ENCODE measurements at regions not wholly inside any gene's neighbourhood (a gene's known extent, or its start where the extent isn't known, plus 50 kb on each side); places are given as distances from the start of the nearest gene placed in this dataset.

DNA sequence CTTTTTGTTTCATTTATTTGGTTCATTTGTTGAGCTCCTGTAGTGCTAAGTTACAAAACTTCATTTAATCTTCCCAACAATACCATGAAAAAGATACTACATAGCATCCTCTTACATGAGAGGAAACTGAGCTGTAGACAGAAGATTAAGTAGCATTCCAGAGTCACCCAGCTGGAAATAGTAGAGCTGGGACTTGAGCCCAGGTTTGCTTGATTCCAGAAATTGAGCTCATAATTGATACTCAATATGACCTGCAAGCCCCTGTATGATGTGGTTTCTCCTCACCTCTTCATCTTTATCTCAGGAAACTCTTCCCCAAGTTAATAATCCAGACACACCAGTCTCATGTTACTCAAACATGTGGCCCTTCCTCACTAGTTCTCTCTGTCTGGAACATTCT is 87.0 kb upstream of the DAAM1 start:
- Histone ChIP-seq H3K4me1 (replicated peaks in 1 of 2) (no peaks in the 10 kb centered on the region), H3K27me3 (peaks cover 2% of the 10 kb centered on the region), H3K36me3 (replicated peaks in 1 of 2) (no peaks in the 10 kb centered on the region), H3K9me3 (replicated peaks in 1 of 3) (no peaks in the 10 kb centered on the region), H3K27ac (no peak overlapping the region), H3K4me3 (no peak overlapping the region)
- no peak for TF ChIP-seq POLR2A (IDR thresholded peaks at IDR 0.05)
- TF ChIP-seq, protein P1, sequence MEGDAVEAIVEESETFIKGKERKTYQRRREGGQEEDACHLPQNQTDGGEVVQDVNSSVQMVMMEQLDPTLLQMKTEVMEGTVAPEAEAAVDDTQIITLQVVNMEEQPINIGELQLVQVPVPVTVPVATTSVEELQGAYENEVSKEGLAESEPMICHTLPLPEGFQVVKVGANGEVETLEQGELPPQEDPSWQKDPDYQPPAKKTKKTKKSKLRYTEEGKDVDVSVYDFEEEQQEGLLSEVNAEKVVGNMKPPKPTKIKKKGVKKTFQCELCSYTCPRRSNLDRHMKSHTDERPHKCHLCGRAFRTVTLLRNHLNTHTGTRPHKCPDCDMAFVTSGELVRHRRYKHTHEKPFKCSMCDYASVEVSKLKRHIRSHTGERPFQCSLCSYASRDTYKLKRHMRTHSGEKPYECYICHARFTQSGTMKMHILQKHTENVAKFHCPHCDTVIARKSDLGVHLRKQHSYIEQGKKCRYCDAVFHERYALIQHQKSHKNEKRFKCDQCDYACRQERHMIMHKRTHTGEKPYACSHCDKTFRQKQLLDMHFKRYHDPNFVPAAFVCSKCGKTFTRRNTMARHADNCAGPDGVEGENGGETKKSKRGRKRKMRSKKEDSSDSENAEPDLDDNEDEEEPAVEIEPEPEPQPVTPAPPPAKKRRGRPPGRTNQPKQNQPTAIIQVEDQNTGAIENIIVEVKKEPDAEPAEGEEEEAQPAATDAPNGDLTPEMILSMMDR (IDR thresholded peaks at IDR 0.05) = no peak
- no peak for DNase-seq
- intact Hi-C loops (cut with DNase I) = no loop called here

DNA sequence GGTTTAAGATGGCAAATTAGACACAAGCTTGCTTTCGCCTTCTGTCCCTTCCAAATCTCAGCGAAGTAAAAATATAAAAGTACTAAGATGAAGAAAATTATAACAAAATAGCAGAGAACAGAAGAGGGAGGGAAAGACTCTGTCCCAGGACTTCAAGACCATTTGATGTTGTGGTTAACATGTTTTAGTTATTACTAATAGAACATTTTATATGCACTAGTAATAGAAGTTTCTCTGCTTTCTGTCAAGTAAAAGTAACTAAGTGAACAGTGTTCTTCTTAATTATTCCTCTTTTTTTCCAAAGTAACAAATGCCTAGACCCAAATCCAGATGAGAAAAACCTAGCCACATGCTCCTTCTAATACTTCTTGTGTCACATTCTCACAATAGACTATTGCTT is 85.1 kb upstream of the DAAM1 start:
- no peaks in the 10 kb centered on the region for H3K36me3 ChIP-seq (replicated peaks in 1 of 2)
- no peak for TF ChIP-seq POLR2A (IDR thresholded peaks at IDR 0.05)
- H3K4me1 ChIP-seq (replicated peaks in 1 of 2) = no peaks in the 10 kb centered on the region
- H3K9me3 ChIP-seq (replicated peaks in 1 of 3) = no peaks in the 10 kb centered on the region
- no peak for DNase-seq
- no peak overlapping the region for H3K27ac ChIP-seq
- WGBS, 4 donors = 90 to 97% (median 92%) methylated on average over 2 of the region's 2 CpGs
- no peak overlapping the region for H3K4me3 ChIP-seq
- intact Hi-C loops (cut with DNase I) = no loop called here
- H3K27me3 ChIP-seq = peaks cover 3% of the 10 kb centered on the region

DNA sequence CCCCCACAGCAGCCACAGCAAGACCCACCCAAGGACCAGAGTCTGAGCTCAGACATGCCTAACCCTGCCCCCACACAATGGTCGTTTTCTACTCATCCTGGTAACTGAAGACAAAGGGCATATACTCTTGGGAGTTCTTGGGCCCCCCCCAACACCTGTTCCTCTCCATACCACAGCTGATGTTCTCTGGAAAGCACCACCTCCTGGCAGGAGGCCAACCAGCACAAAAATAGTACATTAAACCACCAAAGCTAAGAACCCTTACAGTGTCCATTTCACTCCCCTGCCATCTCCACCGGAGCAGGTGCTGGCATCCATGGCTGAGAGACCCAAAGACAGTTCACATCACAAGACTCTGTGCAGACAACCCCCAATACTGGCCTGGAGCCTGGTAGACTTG is 80.6 kb upstream of the DAAM1 start:
- intact Hi-C loops (cut with DNase I) = no loop called here
- Histone ChIP-seq H3K36me3 (replicated peaks in 1 of 2) (no peaks in the 10 kb centered on the region), H3K4me1 (replicated peaks in 1 of 2) (no peaks in the 10 kb centered on the region), H3K9me3 (replicated peaks in 1 of 3) (no peaks in the 10 kb centered on the region), H3K27ac (no peak overlapping the region), H3K27me3 (peaks cover 3% of the 10 kb centered on the region), H3K4me3 (no peak overlapping the region)
- TF ChIP-seq POLR2A (IDR thresholded peaks at IDR 0.05) = no peak
- TF ChIP-seq, protein P1 (IDR thresholded peaks at IDR 0.05) = no peak
- 41 to 78% (median 62%) methylated on average over 2 of the region's 2 CpGs for WGBS, 4 donors
- DNase-seq = no peak

DNA sequence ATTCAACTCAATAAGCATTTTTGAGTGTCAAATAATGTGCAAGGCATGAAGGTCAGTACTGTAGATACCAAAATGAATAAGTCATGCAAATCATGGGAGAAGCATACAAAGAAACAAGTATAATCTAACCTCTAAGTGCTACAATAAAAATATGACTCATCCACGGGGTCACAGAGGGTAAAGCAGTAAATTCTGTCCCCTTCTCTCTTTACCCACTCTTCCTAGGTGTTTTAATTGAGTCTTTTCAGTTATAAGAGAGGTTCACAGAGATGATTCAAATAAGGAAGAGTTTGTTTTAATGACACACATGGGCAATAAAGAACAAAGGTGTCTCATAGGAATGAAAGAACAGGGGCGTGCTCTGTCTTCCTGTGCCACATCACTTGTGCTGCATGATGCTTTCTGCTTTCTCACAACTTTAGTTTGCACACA is 71.5 kb upstream of the DAAM1 start:
- no peaks in the 10 kb centered on the region for H3K4me1 ChIP-seq (replicated peaks in 1 of 2)
- intact Hi-C loops (cut with DNase I) = no loop called here
- no peaks in the 10 kb centered on the region for H3K9me3 ChIP-seq (replicated peaks in 1 of 3)
- 66 to 79% (median 77%) methylated on average over 2 of the region's 2 CpGs for WGBS, 4 donors
- no peaks in the 10 kb centered on the region for H3K36me3 ChIP-seq (replicated peaks in 1 of 2)
- DNase-seq = no peak
- H3K27ac ChIP-seq = no peak overlapping the region
- H3K27me3 ChIP-seq = no peaks in the 10 kb centered on the region
- no peak for TF ChIP-seq POLR2A (IDR thresholded peaks at IDR 0.05)
- TF ChIP-seq, protein P1 (IDR thresholded peaks at IDR 0.05) = no peak
- H3K4me3 ChIP-seq = no peak overlapping the region

DNA sequence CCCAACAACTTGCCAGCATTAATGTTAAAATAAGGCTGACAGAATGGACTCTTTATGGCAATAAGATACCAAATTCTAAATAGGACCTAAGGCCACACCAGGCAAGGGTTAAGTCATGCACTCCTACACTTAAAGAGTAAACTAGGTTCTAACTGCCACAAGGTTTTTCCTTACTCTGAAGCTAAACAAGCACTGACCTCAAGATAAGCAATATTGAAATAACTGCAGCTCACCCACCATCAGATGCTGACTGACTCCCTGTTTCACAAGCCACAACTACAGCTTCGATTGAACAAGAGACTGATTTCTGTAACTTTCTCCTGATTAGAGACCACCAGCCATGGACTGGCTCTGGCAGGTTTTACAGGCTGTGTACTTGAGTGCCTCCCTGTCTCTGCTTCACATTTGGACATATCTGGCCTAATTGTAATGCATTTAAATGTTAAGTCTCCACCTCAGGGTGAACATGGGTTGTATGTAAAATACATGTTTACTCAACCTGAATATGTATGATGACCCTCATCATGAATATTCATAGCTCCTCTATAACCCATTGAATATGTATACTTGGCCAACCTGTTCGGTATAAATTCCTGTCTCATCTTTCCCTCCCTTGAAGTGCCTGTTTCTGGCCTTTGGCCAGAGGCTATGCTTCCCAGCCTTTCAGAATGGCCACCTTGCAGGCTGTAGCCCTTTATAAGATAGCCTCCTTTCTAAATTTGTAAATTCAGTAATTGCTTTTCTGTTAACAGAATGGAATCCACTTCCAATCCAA is 70.5 kb upstream of the DAAM1 start:
- Histone ChIP-seq H3K27me3 (no peaks in the 10 kb centered on the region), H3K4me1 (replicated peaks in 1 of 2) (no peaks in the 10 kb centered on the region), H3K36me3 (replicated peaks in 1 of 2) (no peaks in the 10 kb centered on the region), H3K9me3 (replicated peaks in 1 of 3) (no peaks in the 10 kb centered on the region), H3K27ac (no peak overlapping the region), H3K4me3 (no peak overlapping the region)
- WGBS, 4 donors = 70 to 74% (median 72%) methylated on average over 2 of the region's 2 CpGs
- no peak for DNase-seq
- intact Hi-C loops (cut with DNase I) = no loop called here
- TF ChIP-seq POLR2A (IDR thresholded peaks at IDR 0.05) = no peak
- TF ChIP-seq, protein P1 (IDR thresholded peaks at IDR 0.05) = no peak

Measured in adrenal gland (tissue), 9 donors.